Sigmoid colon (tissue), 6 donors: ENCODE measurements at regions not wholly inside any gene's neighbourhood (a gene's known extent, or its start where the extent isn't known, plus 50 kb on each side); places are given as distances from the start of the nearest gene placed in this dataset.

Experiments used
- DNase-seq: peaks from one replicate; pipeline ENCODE4 v3.0.0-alpha.2; 2019
- H3K27ac ChIP-seq, 4 donors: fragments of 200-600 bp; sonication (generic); one replicate each; pipeline ENCODE4 v1.5.1; 2016 to 2019; ENCODE audit warnings: mild to moderate bottlenecking in 1 of 4
- H3K27me3 ChIP-seq, 3 donors: fragments of 200-600 bp; sonication (generic); one replicate each; pipeline ENCODE4 v1.5.1; 2019; ENCODE audit warnings: mild to moderate bottlenecking in 1 of 3
- H3K36me3 ChIP-seq, 4 donors: fragments of 200-600 bp; sonication (generic); one replicate each; pipeline ENCODE4 v1.5.1; 2016 to 2019
- H3K4me1 ChIP-seq, 4 donors: fragments of 200-600 bp; sonication (generic); one replicate each; pipeline ENCODE4 v1.5.1; 2017 to 2019
- H3K4me3 ChIP-seq, 4 donors: fragments of 200-600 bp; sonication (generic); one replicate each; pipeline ENCODE4 v1.5.1; 2017 to 2019; ENCODE audit warnings: mild to moderate bottlenecking in 2 of 4, moderate library complexity in 1 of 4
- H3K9me3 ChIP-seq, 4 donors: fragments of 200-600 bp in 3 of 4; sonication (generic) in 3 of 4; one replicate each; pipeline versions ENCODE4 v1.5.1 to v1.6.1; 2013 to 2019
- CTCF ChIP-seq, 4 experiments: fragments of 450-650 bp in 3 of 4; fragments of 200-600 bp in 1 of 4; IDR thresholded peaks; one replicate each; pipeline ENCODE4 v1.5.1; 2016 to 2019; ENCODE audit warnings: antibody characterized with exemption in 4 of 4, mild to moderate bottlenecking in 3 of 4, moderate library complexity in 2 of 4
- EP300 ChIP-seq, 4 donors: sonication (generic); formaldehyde crosslinking; IDR thresholded peaks; one replicate each; pipeline ENCODE4 v1.6.1; 2017; ENCODE audit warnings: antibody characterized with exemption in 4 of 4
- POLR2A ChIP-seq, 2 donors: fragments of 450-650 bp; IDR thresholded peaks; one replicate each; pipeline ENCODE4 v1.6.1; 2016; ENCODE audit warnings: antibody characterized with exemption in 2 of 2, mild to moderate bottlenecking in 2 of 2, moderate library complexity in 2 of 2
- POLR2AphosphoS5 ChIP-seq, 4 donors: sonication (generic); formaldehyde crosslinking; IDR thresholded peaks; one replicate each; pipeline ENCODE4 v1.6.1; 2017; ENCODE audit warnings: antibody characterized with exemption in 4 of 4
- WGBS, 2 donors: extraction: QIAGEN DNeasy Blood & Tissue Kit; methylation state at CpG; one replicate each; pipeline ENCODE4 v1.1.7; 2013; 5-methylcytosine and 5-hydroxymethylcytosine counted together
- intact Hi-C: fragments of 100-400 bp; cut with DNase I; formaldehyde crosslinking; loops from one replicate; pipeline ENCODE4 v1.15.1; 2023
- donor health status: healthy with polysubstance abuse.
- donor health status: healthy.

GRCh38 chr5:167945542-167946384 lies 345.7 kb upstream of the WWC1 start:
- no peak for DNase-seq
- Histone ChIP-seq H3K27me3 (no peaks in the 10 kb centered on the region), H3K4me3 (no peak overlapping the region), H3K36me3 (no peaks in the 10 kb centered on the region), H3K27ac (peak overlapping the region in 3 of 4 donors; percentile 80 to 93 (median 84)), H3K4me1 (peaks cover 0 to 50% (median 49%) of the 10 kb centered on the region in 4 donors), H3K9me3 (no peaks in the 10 kb centered on the region)
- 51 to 65% methylated on average over 14 of the region's 14 CpGs for WGBS, 2 donors
- intact Hi-C loops: no loop called here
- TF ChIP-seq CTCF (IDR thresholded peaks at IDR 0.05): no peak
- TF ChIP-seq POLR2AphosphoS5 (IDR thresholded peaks at IDR 0.05): peak in 3 of 4 donors; percentile 74 to 91 (median 77)
- peak; percentile 57 to 97 (median 96) for TF ChIP-seq EP300 (IDR thresholded peaks at IDR 0.05)

- TF ChIP-seq EP300 (IDR thresholded peaks at IDR 0.05): no peak
- no peak for TF ChIP-seq POLR2A (IDR thresholded peaks at IDR 0.05)
- no peak for TF ChIP-seq CTCF (IDR thresholded peaks at IDR 0.05)
- TF ChIP-seq POLR2AphosphoS5 (IDR thresholded peaks at IDR 0.05): no peak
- H3K27me3 ChIP-seq: no peaks in the 10 kb centered on the region
- H3K27ac ChIP-seq: peak overlapping the region in 3 of 4 donors; percentile 80 to 93 (median 84)
- H3K4me1 ChIP-seq: peaks cover 0 to 60% (median 55%) of the 10 kb centered on the region in 4 donors
- no peaks in the 10 kb centered on the region for H3K36me3 ChIP-seq
- 59 to 62% methylated on average over 1 of the region's 1 CpG for WGBS, 2 donors
- H3K4me3 ChIP-seq: no peak overlapping the region
- DNase-seq: no peak
- no peaks in the 10 kb centered on the region for H3K9me3 ChIP-seq
- intact Hi-C loops: no loop called here
These were observed 344.1 kb upstream of the WWC1 start for GRCh38 chr5:167947306-167947705.

- TF ChIP-seq EP300 (IDR thresholded peaks at IDR 0.05) (no peak), POLR2AphosphoS5 (IDR thresholded peaks at IDR 0.05) (no peak), CTCF (IDR thresholded peaks at IDR 0.05) (no peak), POLR2A (IDR thresholded peaks at IDR 0.05) (no peak)
- H3K4me3 ChIP-seq: no peak overlapping the region
- H3K27me3 ChIP-seq: no peaks in the 10 kb centered on the region
- H3K4me1 ChIP-seq: peaks cover 0 to 60% (median 55%) of the 10 kb centered on the region in 4 donors
- no peaks in the 10 kb centered on the region for H3K9me3 ChIP-seq
- WGBS, 2 donors: 51 to 80% methylated on average over 3 of the region's 3 CpGs
- H3K27ac ChIP-seq: peak overlapping the region in 1 of 4 donors; percentile 93
- intact Hi-C loops: no loop called here
- DNase-seq: no peak
- no peaks in the 10 kb centered on the region for H3K36me3 ChIP-seq
These were observed 343.2 kb upstream of the WWC1 start for GRCh38 chr5:167948251-167948650.

- 82 to 83% methylated on average over 3 of the region's 3 CpGs for WGBS, 2 donors
- peaks cover 0 to under 1% (median 0%) of the 10 kb centered on the region in 4 donors for H3K9me3 ChIP-seq
- peaks cover 0 to 53% (median 49%) of the 10 kb centered on the region in 4 donors for H3K4me1 ChIP-seq
- TF ChIP-seq POLR2A (IDR thresholded peaks at IDR 0.05) (no peak), EP300 (IDR thresholded peaks at IDR 0.05) (no peak), CTCF (IDR thresholded peaks at IDR 0.05) (no peak), POLR2AphosphoS5 (IDR thresholded peaks at IDR 0.05) (no peak)
- no peak overlapping the region for H3K27ac ChIP-seq
- H3K36me3 ChIP-seq: no peaks in the 10 kb centered on the region
- H3K4me3 ChIP-seq: no peak overlapping the region
- H3K27me3 ChIP-seq: no peaks in the 10 kb centered on the region
- intact Hi-C loops: no loop called here
- no peak for DNase-seq
These were observed 342.0 kb upstream of the WWC1 start for GRCh38 chr5:167949435-167949834.
